ENCODE measurements at regions not wholly inside any gene's neighbourhood (a gene's known extent, or its start where the extent isn't known, plus 50 kb on each side); places are given as distances from the start of the nearest gene placed in this dataset.

- TF ChIP-seq CTCF (IDR thresholded peaks at IDR 0.05): no peak
- DNase-seq (ENCODE audit: low spot score): no peak
- Histone ChIP-seq H3K27ac (no peak overlapping the region), H3K4me3 (no peak overlapping the region)
These were observed 1731.0 kb downstream of the GRIK2 start for GRCh38 chr6:103124471-103124870.

GRCh38 chr6:103122766-103123601 lies 1729.5 kb downstream of the GRIK2 start:
- peak; percentile 69 for DNase-seq (ENCODE audit: low spot score)
- no peak for TF ChIP-seq CTCF (IDR thresholded peaks at IDR 0.05)
- no peak overlapping the region for H3K27ac ChIP-seq
- H3K4me3 ChIP-seq: no peak overlapping the region

- Histone ChIP-seq H3K27ac (no peak overlapping the region), H3K4me3 (no peak overlapping the region)
- TF ChIP-seq CTCF (IDR thresholded peaks at IDR 0.05): no peak
- DNase-seq (ENCODE audit: low spot score): no peak
These were observed 1725.5 kb downstream of the GRIK2 start for GRCh38 chr6:103119056-103119455.

GRCh38 chr6:103114582-103114981 lies 1721.1 kb downstream of the GRIK2 start:
- no peak for DNase-seq (ENCODE audit: low spot score)
- Histone ChIP-seq H3K4me3 (no peak overlapping the region), H3K27ac (no peak overlapping the region)
- TF ChIP-seq CTCF (IDR thresholded peaks at IDR 0.05): no peak

GRCh38 chr6:103113416-103113815 lies 1719.9 kb downstream of the GRIK2 start:
- TF ChIP-seq CTCF (IDR thresholded peaks at IDR 0.05): no peak
- no peak overlapping the region for H3K4me3 ChIP-seq
- no peak overlapping the region for H3K27ac ChIP-seq
- DNase-seq (ENCODE audit: low spot score): no peak

- Histone ChIP-seq H3K4me3 (no peak overlapping the region), H3K27ac (no peak overlapping the region)
- DNase-seq (ENCODE audit: low spot score): no peak
- TF ChIP-seq CTCF (IDR thresholded peaks at IDR 0.05): no peak
These were observed 1714.5 kb downstream of the GRIK2 start for GRCh38 chr6:103107985-103108384.

GRCh38 chr6:103105686-103106085 lies 1712.2 kb downstream of the GRIK2 start:
- no peak overlapping the region for H3K27ac ChIP-seq
- TF ChIP-seq CTCF (IDR thresholded peaks at IDR 0.05): no peak
- H3K4me3 ChIP-seq: no peak overlapping the region
- no peak for DNase-seq (ENCODE audit: low spot score)
